GM21723 (cell line): ENCODE measurements at regions not wholly inside any gene's neighbourhood (a gene's known extent, or its start where the extent isn't known, plus 50 kb on each side); places are given as distances from the start of the nearest gene placed in this dataset.
"Not testable (repeated sequence)": the region's sequence is repeated elsewhere in the genome, so short reads cannot be mapped to it uniquely, and the experiment has no call there.

Experiments used
- ATAC-seq: cut with Tn5 transposase; IDR thresholded peaks from one replicate; pipeline ENCODE4 v1.9.1; 2021; ENCODE audit warnings: mild to moderate bottlenecking, moderate library complexity; ENCODE audit not compliant: unreplicated experiment

DNA sequence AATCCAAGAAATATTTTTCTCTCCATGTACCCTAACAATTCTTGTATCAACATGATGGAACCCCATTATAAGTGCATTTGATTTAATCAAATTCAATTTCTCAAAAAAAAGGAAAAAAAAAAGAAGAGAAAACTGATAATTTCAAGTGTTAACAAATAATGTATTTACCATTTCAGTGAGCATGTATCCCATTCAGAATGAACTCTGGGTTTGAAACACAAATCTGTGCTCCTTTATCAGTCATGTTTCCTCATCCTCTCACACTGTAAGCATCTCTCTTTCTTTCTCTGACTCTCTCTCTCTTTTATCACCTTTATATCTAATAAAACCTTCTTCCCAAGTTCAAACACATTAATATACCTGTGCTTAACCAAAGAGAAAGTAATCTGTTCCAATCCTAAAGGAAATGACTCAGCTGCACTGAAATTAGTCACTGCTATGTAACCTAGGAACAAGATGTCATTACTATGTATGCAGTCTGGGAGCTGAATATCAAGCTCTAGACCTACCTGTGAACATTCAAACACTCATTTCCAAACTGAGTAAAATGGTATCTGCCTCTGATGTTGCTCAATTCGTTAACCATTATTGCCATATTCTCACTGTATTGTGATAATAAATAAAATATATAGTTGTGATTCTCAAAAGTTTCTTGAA lies 135.0 kb upstream of the LRIG3 start:
- peak; percentile 76 for ATAC-seq

DNA sequence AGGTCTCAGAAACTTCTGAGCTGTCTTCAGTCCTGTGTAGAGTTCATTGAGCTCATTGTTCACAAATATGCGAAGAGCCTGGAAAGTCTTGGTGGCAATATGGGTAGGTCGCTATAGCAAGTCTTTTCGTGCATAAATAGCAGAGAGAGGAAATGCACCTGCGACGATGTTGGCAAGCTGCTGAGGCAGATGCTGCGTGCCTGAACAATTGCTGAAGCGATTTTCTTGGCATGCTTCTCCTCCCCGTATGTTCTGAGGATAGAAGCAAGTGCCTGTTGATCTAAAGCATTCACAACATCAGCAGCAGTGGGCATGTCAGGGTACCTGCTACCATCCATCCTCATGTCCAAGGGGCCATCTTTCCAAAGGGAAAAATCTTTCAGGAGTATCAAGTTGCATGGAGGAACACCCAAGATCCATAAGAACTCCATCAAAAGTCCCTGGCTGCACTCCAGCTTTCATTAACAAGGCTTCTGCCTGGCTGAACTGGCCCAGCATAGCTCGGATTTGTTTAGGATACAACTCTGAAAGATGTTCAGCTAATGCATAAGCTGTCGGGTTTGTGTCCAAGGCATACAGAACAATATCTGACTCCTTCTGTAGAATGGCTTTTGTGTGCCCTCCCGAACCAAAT lies 133.1 kb upstream of the LRIG3 start:
- ATAC-seq: not testable (repeated sequence)

DNA sequence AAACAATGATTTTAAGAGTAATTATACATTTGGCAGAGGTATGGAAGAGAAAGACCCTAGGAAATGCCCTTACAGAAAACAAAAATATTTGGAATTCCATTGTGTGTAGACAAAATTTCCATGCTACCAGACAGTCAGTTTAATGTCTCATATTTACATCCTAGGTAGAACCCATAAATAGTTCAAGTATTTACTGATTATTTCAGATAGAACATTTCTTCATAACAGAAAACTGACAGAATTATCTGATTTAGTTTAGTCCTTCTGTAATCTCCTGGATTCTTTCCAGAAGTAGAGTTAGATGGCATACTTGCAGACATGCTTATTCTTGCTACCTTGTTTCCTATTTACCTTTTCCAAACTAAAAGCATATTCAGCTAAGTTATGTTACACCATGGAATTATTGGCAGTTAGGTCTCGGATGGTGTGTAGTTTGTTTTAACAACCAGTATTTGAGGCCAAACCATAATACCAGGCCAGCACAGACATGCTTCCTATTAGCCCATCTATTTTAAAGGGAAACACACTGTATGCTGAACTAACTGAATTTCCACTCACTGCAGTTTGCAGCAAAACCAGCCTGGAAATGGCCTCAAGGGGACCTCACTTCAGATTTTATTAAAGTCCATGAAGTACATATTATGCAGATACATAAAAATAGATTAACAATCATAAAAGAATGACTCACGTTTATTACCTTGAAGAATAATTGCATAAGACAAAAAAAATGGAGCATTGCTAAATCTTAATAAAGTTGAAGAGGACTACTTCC lies 126.6 kb upstream of the LRIG3 start:
- ATAC-seq: no peak

DNA sequence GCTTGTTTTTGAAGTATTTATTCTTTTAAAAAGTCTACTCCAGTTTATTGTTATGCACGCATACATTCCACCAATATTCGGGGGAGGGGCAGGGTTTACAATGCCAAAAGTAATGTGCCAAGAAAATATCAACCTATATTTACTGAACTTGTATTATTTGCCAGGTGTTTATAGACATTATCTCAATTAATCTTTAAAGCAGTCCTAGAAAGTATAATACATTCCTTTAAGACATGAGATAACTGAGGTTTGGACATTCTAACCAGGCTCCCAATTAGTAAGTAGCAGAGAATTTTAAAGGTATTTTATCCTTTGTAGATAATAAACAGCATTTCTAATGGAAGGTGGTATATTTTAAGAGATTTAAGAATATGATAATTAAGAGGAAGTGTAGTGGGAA lies 124.5 kb upstream of the LRIG3 start:
- no peak for ATAC-seq

DNA sequence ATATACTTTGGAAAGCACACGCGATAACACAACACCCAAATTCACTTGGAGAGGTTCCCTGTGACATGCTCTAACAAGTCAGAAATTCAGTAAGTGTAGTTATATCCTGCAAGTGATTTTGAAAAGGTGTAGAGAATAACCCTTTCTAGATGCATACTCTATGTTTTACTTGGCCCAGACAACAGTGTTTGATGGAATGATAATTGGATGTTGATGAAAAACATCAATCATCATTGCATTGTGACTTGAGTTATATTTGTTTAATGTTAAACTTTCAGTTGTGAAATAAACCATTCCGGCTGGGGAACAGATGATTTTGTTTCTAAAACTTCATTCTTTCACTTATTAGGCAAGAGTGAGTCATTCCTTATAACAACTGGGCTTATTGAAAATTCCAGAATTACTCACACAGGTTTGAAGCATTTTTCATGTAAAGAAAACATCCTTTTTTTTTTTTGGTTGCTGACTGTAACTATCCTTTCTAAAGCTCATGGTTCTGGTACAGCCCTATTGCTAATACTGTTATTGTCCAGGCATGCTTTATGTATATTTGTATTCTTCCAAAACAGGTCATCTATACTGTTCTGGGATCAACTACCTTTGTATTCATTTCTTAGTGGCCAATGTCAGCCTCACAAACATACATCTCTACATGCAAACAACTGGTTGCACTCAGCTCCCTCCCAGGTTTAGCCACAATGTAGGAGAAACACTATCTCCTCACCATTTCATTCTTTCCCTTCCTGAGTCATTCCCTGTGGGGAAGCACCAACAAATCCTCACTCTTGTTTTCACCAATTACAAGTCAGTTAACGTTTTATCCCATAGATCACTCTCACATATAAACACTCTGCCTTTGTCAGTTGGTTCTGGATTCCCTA lies 121.2 kb upstream of the LRIG3 start:
- no peak for ATAC-seq

DNA sequence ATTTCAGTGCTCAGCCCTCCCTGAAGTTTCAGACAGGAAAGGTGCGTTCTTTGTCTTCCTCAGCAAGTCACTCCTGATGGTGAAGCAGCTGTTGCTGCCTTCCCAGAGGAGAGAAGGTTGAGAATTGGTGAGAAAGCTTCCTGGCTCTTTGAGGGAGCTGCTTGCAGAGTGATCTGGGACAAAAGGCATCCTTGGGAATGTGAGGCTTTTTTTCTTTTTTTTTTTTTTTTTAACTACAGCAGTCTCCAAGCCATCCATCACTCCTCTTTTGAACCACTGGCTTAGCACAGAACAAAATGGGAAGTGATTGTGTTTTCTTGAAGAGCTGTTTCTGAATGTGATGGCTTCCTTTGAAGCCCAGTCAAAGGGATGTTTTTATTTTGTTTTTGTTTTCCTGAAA lies 120.4 kb upstream of the LRIG3 start:
- no peak for ATAC-seq

DNA sequence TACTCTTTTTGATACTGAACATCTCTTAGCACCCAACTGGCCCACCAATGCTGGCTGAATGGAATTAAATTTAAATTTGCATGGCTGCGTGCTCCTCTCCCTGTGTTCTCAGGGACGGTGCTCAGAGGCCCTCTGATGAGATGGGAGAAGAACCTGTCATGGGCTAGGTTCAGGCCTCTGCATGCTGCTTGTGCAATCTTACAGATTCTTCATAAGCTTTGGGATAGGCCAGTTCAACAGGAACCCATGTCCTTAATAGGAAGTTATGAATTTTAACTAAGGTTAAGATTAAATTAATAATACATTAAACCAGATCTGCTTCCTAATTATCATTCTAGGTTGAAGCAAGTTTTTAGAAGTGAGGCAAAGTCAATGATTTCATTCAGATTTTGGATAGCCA lies 119.7 kb upstream of the LRIG3 start:
- ATAC-seq: no peak

DNA sequence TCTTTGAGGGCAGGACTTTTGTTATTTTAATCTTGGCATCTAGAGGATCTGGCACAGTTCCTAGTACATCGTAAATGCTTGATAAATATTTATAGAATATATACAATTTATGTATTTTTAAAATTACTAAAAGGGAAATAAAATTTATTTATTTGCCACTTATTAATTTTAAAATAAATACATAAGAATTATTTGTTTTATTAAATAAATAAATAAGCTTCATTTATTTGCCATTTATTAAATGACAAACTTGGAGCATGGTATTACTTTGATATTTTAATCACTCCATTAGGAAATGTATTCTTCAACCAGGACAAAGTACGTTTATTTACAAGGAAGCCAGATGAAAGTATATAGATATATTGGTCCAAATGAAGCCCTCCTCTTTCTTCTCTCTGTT lies 118.7 kb upstream of the LRIG3 start:
- no peak for ATAC-seq

DNA sequence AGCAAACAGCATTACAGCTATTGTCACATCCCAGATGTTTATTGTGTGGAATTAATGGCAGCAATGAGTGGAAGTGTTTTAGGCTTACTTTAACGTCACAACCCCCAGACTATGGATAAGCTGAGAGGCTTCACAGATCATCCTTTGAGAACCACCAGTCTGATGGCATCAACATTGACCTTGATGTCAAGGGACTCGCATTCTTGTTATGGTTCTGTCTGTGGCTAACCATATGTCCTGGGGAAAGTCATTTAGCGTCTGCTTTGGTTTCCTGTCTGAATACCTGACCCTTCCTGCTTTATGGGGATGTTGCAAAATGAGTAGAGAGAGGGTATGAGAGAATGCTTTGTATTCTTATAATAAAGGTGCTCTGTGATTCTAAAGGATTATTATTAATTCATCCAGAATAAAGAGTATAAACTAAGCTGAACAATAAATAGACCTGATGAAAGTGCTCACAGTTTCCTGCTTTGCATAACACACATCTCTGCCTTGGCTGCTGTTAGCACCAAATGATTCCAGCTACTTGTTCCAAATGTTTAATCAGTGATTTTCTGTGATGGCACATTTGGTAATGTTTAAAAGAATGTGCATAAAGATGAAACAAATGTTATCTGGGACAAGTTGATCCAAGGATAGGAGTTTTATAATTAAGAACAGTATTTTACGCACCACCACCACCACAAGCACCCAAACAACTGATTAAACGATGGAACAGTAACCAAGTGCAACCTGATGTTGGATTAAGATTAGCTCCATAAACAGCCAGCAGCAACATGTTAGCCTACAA lies 116.9 kb upstream of the LRIG3 start:
- ATAC-seq: no peak

DNA sequence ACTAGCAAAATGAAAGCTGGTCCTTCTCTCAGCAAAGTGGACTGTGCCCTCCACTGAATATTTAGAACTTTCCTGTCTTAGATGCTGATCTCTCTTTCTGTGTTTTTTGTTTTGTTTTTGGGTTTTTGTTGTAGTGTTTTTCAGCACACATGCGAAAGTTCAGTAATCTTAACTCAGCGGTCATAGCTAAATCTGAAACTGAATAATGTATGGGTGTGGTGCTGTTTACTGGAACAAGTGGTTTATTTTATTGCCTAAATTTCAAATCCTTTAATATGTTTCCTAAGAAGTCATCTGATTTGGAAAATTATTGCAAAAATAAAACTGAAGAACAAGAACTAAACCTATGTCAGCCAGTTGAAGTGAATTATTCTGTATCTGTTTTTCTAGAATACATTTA lies 116.0 kb upstream of the LRIG3 start:
- ATAC-seq: no peak

DNA sequence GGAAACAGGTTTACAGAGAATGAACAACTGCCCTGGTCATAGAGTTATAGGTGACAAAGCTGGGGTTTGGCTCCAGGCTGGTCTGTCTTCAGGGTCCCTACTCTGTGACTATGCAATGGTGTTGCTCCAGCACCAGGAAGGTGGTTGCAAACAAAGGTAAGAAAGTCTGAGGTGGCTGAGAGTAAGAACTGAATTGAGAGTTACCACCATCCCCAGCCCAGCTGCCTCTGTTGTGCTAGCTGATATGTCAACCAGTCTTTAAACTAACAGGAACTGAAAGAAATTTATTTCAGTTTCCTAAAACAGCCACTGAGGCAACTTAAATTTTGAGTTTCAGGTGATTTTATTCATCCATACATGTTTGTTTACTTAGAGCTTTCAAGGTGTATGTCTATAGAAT lies 111.0 kb upstream of the LRIG3 start:
- ATAC-seq: no peak

DNA sequence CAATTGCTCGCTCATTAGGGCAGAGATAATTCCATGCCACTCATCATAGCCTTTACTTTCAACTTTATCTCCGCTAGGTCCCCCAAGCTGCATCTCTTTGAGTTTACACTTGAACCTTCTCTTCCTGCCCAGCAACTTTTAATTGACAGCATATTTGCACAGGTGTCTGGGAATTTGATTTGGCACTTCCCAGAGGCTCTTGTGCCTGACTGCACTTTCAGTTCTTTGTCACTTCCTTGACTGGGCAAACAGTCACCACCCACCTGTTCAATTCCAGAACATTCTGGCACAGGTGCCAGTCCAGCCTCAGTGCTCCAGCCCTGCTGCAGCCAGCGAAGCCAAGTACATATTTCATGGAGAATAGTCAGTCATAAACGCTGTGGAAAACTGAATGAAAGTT lies 110.1 kb upstream of the LRIG3 start:
- ATAC-seq: no peak

DNA sequence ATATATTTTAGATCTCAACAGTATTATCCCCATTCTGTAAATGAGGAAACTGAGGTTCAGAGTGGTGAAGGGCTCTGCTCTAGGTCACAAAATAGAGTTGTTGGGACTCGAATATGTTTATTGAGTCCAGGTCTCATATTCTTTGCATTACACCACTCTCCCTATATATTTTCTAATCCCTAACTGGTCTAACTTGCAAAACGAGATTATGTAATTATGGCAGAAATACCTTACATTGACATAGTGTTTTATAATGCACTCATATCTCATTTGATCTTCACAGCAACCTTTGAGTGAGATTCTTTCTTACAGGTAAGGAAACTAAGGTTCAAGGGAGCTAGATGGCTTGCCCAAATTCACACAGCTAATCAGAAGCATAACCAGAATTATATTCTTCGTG lies 106.9 kb upstream of the LRIG3 start:
- no peak for ATAC-seq

DNA sequence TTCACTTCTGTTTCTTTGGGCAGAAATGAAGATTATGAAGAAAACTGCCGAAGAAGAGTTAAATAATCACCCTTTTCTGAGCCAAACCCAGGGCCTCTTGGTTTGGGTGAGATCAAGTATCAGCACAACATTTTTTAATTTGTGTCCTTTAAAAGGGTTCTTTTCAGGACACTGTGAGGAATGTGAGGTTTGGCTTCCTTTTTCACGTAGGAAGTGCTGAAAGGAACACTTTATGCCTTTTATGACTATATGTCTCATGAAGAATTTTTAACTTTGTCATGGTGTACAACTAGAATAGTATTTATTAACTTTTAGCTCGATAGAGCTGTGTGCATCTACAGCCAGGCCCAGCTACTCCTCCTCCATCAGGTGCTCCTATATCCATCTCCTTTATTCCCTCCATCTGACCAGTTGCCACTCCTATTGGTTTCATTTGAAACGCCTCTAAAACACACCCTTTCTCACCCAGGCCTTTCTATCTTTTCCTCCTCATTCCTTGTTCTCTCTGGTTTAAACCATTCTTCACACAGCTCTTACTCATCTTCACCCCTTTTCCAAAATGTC lies 103.6 kb upstream of the LRIG3 start:
- ATAC-seq: no peak

DNA sequence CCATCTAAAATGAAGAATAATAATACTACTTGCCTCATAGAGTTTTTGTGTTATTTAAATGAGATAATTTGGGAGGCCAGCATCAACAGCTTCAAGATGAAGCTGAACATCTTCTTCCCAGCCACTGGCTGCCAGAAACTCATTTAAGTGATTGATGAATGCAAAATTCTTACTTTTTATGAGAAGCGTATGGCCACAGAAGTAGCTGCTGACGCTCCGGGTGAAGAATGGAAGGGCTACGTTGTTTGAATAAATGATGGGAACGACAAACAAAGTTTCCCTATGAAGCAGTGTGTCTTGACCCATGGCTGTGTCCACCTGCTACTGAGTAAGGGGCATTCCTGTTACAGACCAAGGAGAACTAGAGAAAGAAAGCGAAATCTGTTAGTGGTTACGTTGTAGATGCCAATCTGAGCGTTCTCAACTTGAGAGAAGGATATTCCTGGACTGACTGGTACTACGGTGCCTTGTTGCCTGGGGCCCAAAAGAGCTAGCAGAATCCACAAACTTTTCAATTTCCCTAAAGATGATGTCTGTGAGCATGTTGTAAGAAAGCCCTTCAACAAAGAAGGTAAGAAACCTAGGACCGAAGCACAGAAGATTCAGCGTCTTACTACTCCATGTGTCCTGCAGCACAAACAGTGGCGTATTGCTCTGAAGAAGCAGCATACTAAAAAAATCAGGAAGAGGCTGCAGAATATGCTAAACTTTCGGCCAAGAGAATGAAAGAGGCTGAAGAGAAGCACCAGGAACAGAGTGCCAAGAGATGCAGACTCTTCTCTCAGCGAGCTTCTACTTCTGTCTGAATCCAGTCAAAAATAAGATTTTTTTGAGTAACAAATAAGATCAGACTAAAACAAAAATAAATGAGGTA lies 100.0 kb upstream of the LRIG3 start:
- ATAC-seq: no peak

DNA sequence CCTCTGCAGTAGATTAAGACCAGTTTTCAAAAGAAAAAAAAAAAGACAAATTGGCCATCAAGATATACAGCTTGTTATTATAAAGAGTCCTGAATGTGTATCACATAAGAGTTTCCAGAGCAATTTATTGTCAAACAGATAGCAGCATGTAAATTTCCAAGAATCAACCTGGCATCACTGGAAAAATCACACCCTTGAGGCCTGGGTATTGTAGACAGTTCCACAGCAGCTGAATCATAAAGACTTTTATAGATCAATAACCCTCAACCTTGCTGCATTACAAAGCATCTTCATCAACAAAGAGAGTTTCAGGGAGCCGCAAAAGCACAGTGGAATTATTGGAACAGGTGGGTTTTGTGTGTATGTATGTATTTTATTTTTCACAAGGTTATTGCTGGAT lies 94.6 kb upstream of the LRIG3 start:
- no peak for ATAC-seq

DNA sequence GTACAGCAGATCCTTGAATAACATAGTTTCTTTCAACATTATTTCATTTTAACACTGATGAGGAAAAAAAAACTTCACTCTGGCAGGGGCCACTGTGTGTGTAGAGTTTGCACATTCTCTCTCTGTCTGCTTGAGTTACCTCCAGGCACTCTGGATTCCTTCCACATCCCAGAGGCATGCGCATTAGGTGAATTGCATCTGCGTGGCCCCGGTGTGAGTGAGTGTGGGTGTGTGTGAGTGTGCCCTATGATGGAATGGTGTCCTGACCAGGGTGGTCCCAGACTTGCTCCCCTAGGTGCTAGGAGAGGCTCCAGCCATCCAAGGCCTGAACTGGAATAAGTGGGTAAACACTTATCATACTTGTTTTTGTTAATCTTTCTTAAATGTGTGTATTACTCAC lies 90.6 kb upstream of the LRIG3 start:
- ATAC-seq: no peak

DNA sequence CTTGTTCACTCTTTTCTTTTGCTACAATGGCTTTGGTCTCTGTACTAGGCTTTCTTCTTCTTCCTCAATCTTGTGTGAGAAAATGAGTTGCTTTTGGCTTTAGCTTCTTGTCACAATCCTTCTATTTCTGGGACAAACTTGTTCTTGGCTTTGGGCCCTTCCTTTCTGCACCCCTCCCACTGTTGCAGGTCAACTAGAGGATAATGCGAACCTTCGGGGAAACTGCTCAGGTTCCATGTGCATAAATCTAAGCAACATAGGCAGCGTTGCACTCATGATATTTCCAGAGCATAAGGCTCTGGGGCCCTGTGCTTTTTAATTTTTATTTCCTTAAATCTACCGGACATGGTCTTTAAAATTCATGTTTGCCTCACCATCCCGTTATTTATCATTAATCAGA lies 89.8 kb upstream of the LRIG3 start:
- ATAC-seq: no peak

DNA sequence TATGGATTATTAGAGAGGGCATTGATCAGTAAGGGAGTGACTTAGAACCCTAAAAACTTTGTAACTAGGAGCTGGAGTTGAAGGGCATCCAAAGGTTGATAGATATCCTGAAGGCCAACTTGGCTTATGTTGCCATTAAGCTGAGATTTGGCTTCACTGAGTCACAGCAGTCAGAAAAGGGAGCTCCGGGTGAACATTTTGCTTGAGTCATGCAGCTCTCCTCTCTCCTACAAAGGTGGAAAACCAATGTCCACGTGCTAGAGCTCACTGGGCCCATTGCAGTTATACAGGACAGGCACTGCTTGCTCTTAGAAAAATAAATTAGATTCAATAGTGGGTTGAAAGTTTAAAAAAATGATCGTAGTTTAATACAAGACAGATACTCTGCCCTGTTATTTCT lies 87.3 kb upstream of the LRIG3 start:
- no peak for ATAC-seq
